Thyroid gland (tissue), 4 donors: ENCODE measurements at regions not wholly inside any gene's neighbourhood (a gene's known extent, or its start where the extent isn't known, plus 50 kb on each side); places are given as distances from the start of the nearest gene placed in this dataset.
A peak's percentile ranks its signal among the peaks of the same experiment; 100 is the strongest.

Experiments
- DNase-seq, 2 donors: peaks; one replicate each; pipeline ENCODE4 v3.0.0-alpha.2; 2019
- H3K27ac ChIP-seq, 3 donors: fragments of 200-600 bp; sonication (generic); 1 replicate in 2 of 3; 2 replicates in 1 of 3; pipeline ENCODE4 v1.5.1; 2016 to 2019; ENCODE audit warnings: mild to moderate bottlenecking in 1 of 3, moderate library complexity in 1 of 3
- H3K27me3 ChIP-seq: fragments of 200-600 bp; sonication (generic); one replicate; pipeline ENCODE4 v1.5.1; 2019
- H3K36me3 ChIP-seq, 2 donors: fragments of 200-600 bp; sonication (generic); one replicate each; pipeline ENCODE4 v1.5.1; 2016 to 2019
- H3K4me1 ChIP-seq, 2 donors: fragments of 200-600 bp; sonication (generic); one replicate each; pipeline ENCODE4 v1.5.1; 2017 to 2019
- H3K4me3 ChIP-seq, 3 donors: fragments of 200-600 bp; sonication (generic); replicated peaks in 1 of 3; 1 replicate in 2 of 3; 2 replicates in 1 of 3; pipeline ENCODE4 v1.5.1; 2016; ENCODE audit warnings: mild to moderate bottlenecking in 1 of 3
- H3K9me3 ChIP-seq: fragments of 200-600 bp; sonication (generic); one replicate; pipeline ENCODE4 v1.5.1; 2017
- POLR2A ChIP-seq, 2 donors: fragments of 450-650 bp; IDR thresholded peaks; one replicate each; pipeline ENCODE4 v1.6.1; 2017; ENCODE audit warnings: antibody characterized with exemption in 2 of 2, mild to moderate bottlenecking in 2 of 2, moderate library complexity in 1 of 2
- WGBS, 2 donors: methylation state at CpG; one replicate each; pipeline ENCODE4 v1.1.5; 2017; 5-methylcytosine and 5-hydroxymethylcytosine counted together
- intact Hi-C: fragments of 100-400 bp; cut with DNase I; formaldehyde crosslinking; loops from one replicate; pipeline ENCODE4 v1.15.1; 2023
- TF ChIP-seq, protein P1 (sequence below), 6 experiments: fragments of 200-600 bp in 3 of 6; fragments of 450-650 bp in 3 of 6; sonication (generic) in 3 of 6; IDR thresholded peaks; one replicate each; pipeline ENCODE4 v1.5.1; 2016 to 2019; ENCODE audit warnings: antibody characterized with exemption in 6 of 6, mild to moderate bottlenecking in 2 of 6, inconsistent platforms in 1 of 6, moderate library complexity in 1 of 6

DNA sequence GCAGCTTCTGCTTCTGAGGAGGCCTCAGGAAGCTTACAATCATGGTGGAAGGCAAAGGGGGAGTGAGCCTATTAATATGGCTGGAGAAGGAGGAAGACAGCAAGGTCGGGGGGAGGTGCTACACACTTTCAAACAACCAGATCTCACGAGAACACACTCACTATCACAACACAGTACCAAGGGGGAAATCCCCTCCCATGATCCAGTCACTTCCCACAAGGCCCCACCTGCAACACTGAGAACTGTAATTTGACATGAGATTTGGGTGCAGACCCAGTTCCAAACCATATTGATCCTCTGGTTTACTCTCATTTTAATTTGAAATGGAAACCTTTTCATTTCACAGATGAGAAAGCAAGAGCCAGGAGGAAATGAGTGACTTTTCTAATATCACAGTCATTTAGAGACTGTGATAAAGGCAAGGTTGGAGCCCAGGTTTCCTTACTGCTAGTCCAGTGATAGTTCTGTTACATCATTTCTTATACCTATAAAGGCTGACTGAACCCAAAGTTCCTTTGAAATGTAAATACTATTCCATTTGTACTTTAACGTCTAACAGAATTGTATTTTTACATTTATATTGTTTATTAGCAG lies 105.8 kb upstream of the GAP43 start:
- DNase-seq, result no peak
- H3K4me3 ChIP-seq, result no peak overlapping the region
- intact Hi-C loops, result no loop called here
- peaks cover 0 to 7% of the 10 kb centered on the region in 2 donors for H3K4me1 ChIP-seq
- WGBS, 2 donors, result 72 to 79% methylated on average over 3 of the region's 3 CpGs
- H3K9me3 ChIP-seq, result no peaks in the 10 kb centered on the region
- TF ChIP-seq, protein P1, sequence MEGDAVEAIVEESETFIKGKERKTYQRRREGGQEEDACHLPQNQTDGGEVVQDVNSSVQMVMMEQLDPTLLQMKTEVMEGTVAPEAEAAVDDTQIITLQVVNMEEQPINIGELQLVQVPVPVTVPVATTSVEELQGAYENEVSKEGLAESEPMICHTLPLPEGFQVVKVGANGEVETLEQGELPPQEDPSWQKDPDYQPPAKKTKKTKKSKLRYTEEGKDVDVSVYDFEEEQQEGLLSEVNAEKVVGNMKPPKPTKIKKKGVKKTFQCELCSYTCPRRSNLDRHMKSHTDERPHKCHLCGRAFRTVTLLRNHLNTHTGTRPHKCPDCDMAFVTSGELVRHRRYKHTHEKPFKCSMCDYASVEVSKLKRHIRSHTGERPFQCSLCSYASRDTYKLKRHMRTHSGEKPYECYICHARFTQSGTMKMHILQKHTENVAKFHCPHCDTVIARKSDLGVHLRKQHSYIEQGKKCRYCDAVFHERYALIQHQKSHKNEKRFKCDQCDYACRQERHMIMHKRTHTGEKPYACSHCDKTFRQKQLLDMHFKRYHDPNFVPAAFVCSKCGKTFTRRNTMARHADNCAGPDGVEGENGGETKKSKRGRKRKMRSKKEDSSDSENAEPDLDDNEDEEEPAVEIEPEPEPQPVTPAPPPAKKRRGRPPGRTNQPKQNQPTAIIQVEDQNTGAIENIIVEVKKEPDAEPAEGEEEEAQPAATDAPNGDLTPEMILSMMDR (IDR thresholded peaks at IDR 0.05), result no peak
- TF ChIP-seq POLR2A (IDR thresholded peaks at IDR 0.05), result no peak
- no peaks in the 10 kb centered on the region for H3K36me3 ChIP-seq
- H3K27ac ChIP-seq, result no peak overlapping the region
- H3K27me3 ChIP-seq, result no peaks in the 10 kb centered on the region

DNA sequence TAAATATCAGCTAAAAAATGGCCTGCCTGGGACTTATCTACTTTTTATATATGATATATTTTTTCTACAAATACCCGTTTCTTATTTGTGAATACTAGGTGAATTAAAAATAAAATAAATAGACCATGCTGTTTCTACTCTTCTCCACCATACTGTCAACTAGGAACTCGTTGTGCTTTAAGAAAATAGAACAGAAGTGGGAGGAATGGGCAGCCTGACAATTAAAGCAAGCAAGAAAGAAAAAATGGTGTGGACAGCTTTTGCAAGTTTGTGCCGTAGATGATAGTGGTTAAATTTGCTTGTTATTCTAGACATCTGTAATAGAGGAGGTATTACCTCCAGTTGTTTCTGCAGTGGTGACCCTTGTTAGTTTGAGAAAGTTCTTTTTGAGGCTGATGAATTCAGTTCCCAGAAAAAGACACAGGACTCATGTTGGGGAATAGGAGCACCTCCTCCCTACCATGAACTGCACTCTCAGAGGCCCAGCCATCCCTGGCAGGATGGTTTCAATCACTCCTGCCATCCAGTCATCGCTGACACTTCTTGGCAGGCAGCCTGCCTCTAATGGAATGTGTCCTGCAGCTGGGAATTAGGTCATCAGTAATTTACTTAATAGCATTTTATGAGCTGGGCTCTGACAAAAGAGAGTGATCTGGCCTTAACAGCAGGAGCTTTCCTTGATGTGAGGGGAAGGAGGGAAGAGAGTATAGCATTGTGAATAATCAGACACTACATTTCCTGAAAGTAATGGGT lies 105.0 kb upstream of the GAP43 start:
- H3K27me3 ChIP-seq, result no peaks in the 10 kb centered on the region
- 42 to 44% methylated on average over 4 of the region's 4 CpGs for WGBS, 2 donors
- no peak overlapping the region for H3K27ac ChIP-seq
- no peaks in the 10 kb centered on the region for H3K9me3 ChIP-seq
- no peak overlapping the region for H3K4me3 ChIP-seq
- no peaks in the 10 kb centered on the region for H3K4me1 ChIP-seq
- intact Hi-C loops, result no loop called here
- no peaks in the 10 kb centered on the region for H3K36me3 ChIP-seq
- TF ChIP-seq, protein P1 (IDR thresholded peaks at IDR 0.05), result no peak
- TF ChIP-seq POLR2A (IDR thresholded peaks at IDR 0.05), result no peak
- peak; percentile 62 to 78 for DNase-seq

DNA sequence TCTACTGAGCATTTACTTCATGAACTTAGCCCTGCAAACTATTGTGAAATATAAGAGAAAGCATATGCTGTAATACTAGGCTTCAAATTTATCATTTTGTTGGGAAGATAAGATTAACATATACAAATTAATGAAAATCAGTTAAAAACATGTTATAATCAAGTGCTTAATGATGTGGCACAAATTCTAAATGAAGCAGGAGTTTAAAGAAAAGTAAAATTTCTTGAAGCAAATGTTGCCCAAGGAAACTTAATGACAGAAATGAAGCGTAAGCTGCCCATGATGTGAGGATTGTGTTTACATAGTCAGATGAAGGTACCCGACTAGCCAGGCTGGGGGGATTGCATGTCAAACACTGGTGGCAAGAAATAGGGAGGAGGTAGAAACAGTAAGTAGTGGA lies 103.1 kb upstream of the GAP43 start:
- no peak for DNase-seq
- Histone ChIP-seq H3K4me1 (no peaks in the 10 kb centered on the region), H3K9me3 (no peaks in the 10 kb centered on the region), H3K27me3 (no peaks in the 10 kb centered on the region), H3K36me3 (no peaks in the 10 kb centered on the region), H3K4me3 (no peak overlapping the region), H3K27ac (no peak overlapping the region)
- 66 to 73% methylated on average over 2 of the region's 2 CpGs for WGBS, 2 donors
- intact Hi-C loops, result no loop called here
- TF ChIP-seq, protein P1 (IDR thresholded peaks at IDR 0.05), result no peak
- no peak for TF ChIP-seq POLR2A (IDR thresholded peaks at IDR 0.05)

DNA sequence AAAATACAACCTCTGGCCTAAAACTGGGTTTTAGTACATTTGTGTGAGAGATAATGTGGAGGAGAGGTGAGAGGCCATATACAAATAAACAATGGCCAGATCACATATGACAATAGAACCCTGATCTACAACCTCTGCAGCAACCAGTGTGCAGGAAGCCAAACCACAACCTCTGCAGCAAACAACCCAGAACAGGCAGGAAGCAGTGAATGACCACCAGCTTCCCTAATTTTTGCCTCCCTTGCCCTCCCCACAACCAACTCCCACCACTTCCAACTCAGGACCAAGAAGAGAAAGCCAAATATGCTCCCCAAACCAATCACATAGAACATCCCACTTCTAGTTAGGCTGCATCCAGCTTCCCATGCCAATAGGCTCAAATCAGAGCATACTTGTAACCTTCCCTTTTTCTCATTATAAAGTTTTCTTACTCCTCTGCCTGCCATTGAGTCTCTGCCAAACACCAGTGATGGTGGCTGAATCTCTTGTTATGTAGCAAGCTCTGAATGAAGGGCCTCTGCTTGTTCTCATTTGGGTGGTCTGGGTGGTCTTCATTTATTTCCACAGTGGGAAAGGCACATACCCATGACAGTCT lies 102.6 kb upstream of the GAP43 start:
- H3K27ac ChIP-seq, result no peak overlapping the region
- no peaks in the 10 kb centered on the region for H3K27me3 ChIP-seq
- TF ChIP-seq POLR2A (IDR thresholded peaks at IDR 0.05), result no peak
- TF ChIP-seq, protein P1 (IDR thresholded peaks at IDR 0.05), result no peak
- H3K4me3 ChIP-seq, result no peak overlapping the region
- no peaks in the 10 kb centered on the region for H3K36me3 ChIP-seq
- no peaks in the 10 kb centered on the region for H3K9me3 ChIP-seq
- H3K4me1 ChIP-seq, result no peaks in the 10 kb centered on the region
- intact Hi-C loops, result no loop called here
- DNase-seq, result no peak

DNA sequence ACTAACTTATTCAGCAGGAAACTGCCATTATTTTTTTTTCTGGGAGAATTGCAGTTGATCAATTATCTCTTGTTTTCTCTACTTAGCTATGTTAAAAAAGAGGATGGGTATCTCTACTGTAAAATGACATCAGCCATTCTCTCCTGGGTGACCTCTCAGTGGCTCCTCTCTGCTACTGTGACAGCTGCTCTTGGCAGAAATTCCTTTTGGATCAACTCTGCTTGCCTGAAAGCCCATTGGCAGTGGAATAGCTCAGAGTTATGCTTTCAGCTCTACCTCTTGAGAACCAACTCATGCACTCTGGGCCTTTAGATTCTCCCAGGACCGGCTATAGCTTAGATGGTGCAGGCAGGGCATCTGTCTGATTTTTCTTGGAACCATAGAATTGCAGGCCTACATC lies 99.9 kb upstream of the GAP43 start:
- peak in 1 of 2 donors; percentile 21 for DNase-seq
- H3K4me1 ChIP-seq, result no peaks in the 10 kb centered on the region
- H3K4me3 ChIP-seq, result no peak overlapping the region
- H3K27me3 ChIP-seq, result no peaks in the 10 kb centered on the region
- no peaks in the 10 kb centered on the region for H3K9me3 ChIP-seq
- no peak overlapping the region for H3K27ac ChIP-seq
- intact Hi-C loops, result no loop called here
- TF ChIP-seq, protein P1 (IDR thresholded peaks at IDR 0.05), result no peak
- TF ChIP-seq POLR2A (IDR thresholded peaks at IDR 0.05), result no peak
- WGBS, 2 donors, result 20 to 22% methylated on average over 1 of the region's 1 CpG
- no peaks in the 10 kb centered on the region for H3K36me3 ChIP-seq
